ENCODE measurements at regions not wholly inside any gene's neighbourhood (a gene's known extent, or its start where the extent isn't known, plus 50 kb on each side); places are given as distances from the start of the nearest gene placed in this dataset.

- no peaks in the 10 kb centered on the region for H3K79me1 ChIP-seq (ENCODE audit: low read depth, low read length)
- no peaks in the 10 kb centered on the region for H4K20me1 ChIP-seq (replicated peaks in 1 of 2; ENCODE audit: control insufficient read depth in 1 of 2, insufficient read depth in 2 of 2, low read length in 2 of 2)
- no peaks in the 10 kb centered on the region for H3K4me1 ChIP-seq (replicated peaks in 1 of 4; ENCODE audit: control insufficient read depth in 3 of 4, insufficient read depth in 4 of 4, low read length in 3 of 4)
- DNase-seq (ENCODE audit: low read depth in 1 of 2, low spot score in 2 of 2) = no peak
- no peaks in the 10 kb centered on the region for H3K9me3 ChIP-seq (ENCODE audit: insufficient read depth in 2 of 2, low read depth in 1 of 2, low read length in 1 of 2)
- H3K9ac ChIP-seq (replicated peaks in 1 of 4; ENCODE audit: extremely low read depth in 1 of 4, low read depth in 3 of 4, low read length in 3 of 4) = no peak overlapping the region
- no peak overlapping the region for H3K56ac ChIP-seq (replicated peaks; ENCODE audit: insufficient read length, low read depth, low read length)
- no peak overlapping the region for H3K27ac ChIP-seq (ENCODE audit: low read depth, low read length)
- 86% methylated on average over 1 of the region's 1 CpG; no CpG with 5 or more reads in 1 of the 2 experiments for WGBS, 2 experiments (ENCODE audit: extremely low coverage in 1 of 2, insufficient coverage in 1 of 2, insufficient read length in 1 of 2, insufficient replicate concordance in 2 of 2, low coverage in 1 of 2, low lambda C conversion rate in 2 of 2, missing lambda C conversion rate in 1 of 2)
- no peaks in the 10 kb centered on the region for H3K27me3 ChIP-seq (replicated peaks in 1 of 4; ENCODE audit: control insufficient read depth in 3 of 4, extremely low read depth in 1 of 4, insufficient read depth in 3 of 4, low read length in 3 of 4)
- ChIA-PET POLR2A (ENCODE audit: partially characterized antibody) (interaction anchor here (0.6 kb wide), 1 partner anchor 38 kb away, joined by 3 read pairs; no protein-coding TSS in a partner anchor), CTCF (ENCODE audit: partially characterized antibody) (no interaction called here)
- H4K91ac ChIP-seq (replicated peaks; ENCODE audit: insufficient read length, low read length) = no peak overlapping the region
- H2BK12ac ChIP-seq (ENCODE audit: low read depth, low read length) = no peak overlapping the region
- H4K8ac ChIP-seq (ENCODE audit: extremely low read depth, insufficient read depth, low read length) = no peak overlapping the region
- no peak for FAIRE-seq
- H2BK5ac ChIP-seq (ENCODE audit: low read depth, low read length) = no peak overlapping the region
- H3K23me2 ChIP-seq (ENCODE audit: low read depth, low read length) = no peaks in the 10 kb centered on the region; the same call in 1 of the 2 replicates
- no peak overlapping the region for H2AK5ac ChIP-seq (ENCODE audit: low read depth, low read length)
- no peak overlapping the region for H4K5ac ChIP-seq (ENCODE audit: insufficient read length, low read depth, low read length)
- H3K79me2 ChIP-seq (ENCODE audit: control insufficient read depth in 1 of 2, insufficient read depth in 2 of 2, low read length in 2 of 2) = no peaks in the 10 kb centered on the region
- H2BK20ac ChIP-seq (ENCODE audit: low read length) = no peak overlapping the region
- no peaks in the 10 kb centered on the region; a peak in 1 of 8 replicates for H3K36me3 ChIP-seq (ENCODE audit: control insufficient read depth in 2 of 4, insufficient read depth in 4 of 4, low read length in 3 of 4)
- H2BK15ac ChIP-seq (ENCODE audit: low read length) = no peak overlapping the region
- H2BK120ac ChIP-seq (replicated peaks; ENCODE audit: low read depth, low read length) = no peak overlapping the region
- H3K4me3 ChIP-seq (ENCODE audit: extremely low read depth in 1 of 4, insufficient read depth in 2 of 4, low read depth in 3 of 4, low read length in 4 of 4) = no peak overlapping the region
- H3K18ac ChIP-seq (ENCODE audit: extremely low read depth, low read length) = no peak overlapping the region
- no peak overlapping the region for H3K14ac ChIP-seq (ENCODE audit: insufficient read length)
- no peak overlapping the region for H3K23ac ChIP-seq (ENCODE audit: insufficient read length)
- no peak overlapping the region for H3K4ac ChIP-seq (replicated peaks; ENCODE audit: insufficient read length, low read depth, low read length)
- TF ChIP-seq ZNF274 (IDR thresholded peaks at IDR 0.05; ENCODE audit: borderline replicate concordance, extremely low read depth, low read length) (no peak), RFX5 (IDR thresholded peaks at IDR 0.05; ENCODE audit: borderline replicate concordance, low read depth, low read length) (no peak), JUND (IDR thresholded peaks at IDR 0.05; ENCODE audit: low read length) (no peak), MAFK (IDR thresholded peaks at IDR 0.05; ENCODE audit: low read depth, low read length) (no peak), CTBP2 (IDR thresholded peaks at IDR 0.05; ENCODE audit: borderline replicate concordance, insufficient read depth, insufficient read length, low read length) (no peak), HDAC6 (IDR thresholded peaks at IDR 0.05; ENCODE audit: low read depth, low read length) (no peak), GTF2F1 (IDR thresholded peaks at IDR 0.05; ENCODE audit: borderline replicate concordance, low read depth, low read length) (no peak), EP300 (IDR thresholded peaks at IDR 0.05; ENCODE audit: borderline replicate concordance in 1 of 2, low read depth in 2 of 2, low read length in 2 of 2) (no peak)
- TF ChIP-seq, protein P1, sequence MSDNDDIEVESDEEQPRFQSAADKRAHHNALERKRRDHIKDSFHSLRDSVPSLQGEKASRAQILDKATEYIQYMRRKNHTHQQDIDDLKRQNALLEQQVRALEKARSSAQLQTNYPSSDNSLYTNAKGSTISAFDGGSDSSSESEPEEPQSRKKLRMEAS (IDR thresholded peaks at IDR 0.05) = no peak
- no peak overlapping the region for H3K4me2 ChIP-seq (ENCODE audit: insufficient read depth in 1 of 2, low read depth in 2 of 2, low read length in 2 of 2)
- H2AFZ ChIP-seq (ENCODE audit: low read length) = no peak overlapping the region
Observed at GRCh38 chr13:74726206-74726605, 592.0 kb upstream of the KLF12 start.
